ENCODE measurements at regions not wholly inside any gene's neighbourhood (a gene's known extent, or its start where the extent isn't known, plus 50 kb on each side); places are given as distances from the start of the nearest gene placed in this dataset.

GRCh38 chr16:26295625-26296304 lies 604.0 kb downstream of the HS3ST4 start:
- DNase-seq, result no peak

- no peak for DNase-seq
These were observed 609.8 kb downstream of the HS3ST4 start for GRCh38 chr16:26301516-26301915.

DNA sequence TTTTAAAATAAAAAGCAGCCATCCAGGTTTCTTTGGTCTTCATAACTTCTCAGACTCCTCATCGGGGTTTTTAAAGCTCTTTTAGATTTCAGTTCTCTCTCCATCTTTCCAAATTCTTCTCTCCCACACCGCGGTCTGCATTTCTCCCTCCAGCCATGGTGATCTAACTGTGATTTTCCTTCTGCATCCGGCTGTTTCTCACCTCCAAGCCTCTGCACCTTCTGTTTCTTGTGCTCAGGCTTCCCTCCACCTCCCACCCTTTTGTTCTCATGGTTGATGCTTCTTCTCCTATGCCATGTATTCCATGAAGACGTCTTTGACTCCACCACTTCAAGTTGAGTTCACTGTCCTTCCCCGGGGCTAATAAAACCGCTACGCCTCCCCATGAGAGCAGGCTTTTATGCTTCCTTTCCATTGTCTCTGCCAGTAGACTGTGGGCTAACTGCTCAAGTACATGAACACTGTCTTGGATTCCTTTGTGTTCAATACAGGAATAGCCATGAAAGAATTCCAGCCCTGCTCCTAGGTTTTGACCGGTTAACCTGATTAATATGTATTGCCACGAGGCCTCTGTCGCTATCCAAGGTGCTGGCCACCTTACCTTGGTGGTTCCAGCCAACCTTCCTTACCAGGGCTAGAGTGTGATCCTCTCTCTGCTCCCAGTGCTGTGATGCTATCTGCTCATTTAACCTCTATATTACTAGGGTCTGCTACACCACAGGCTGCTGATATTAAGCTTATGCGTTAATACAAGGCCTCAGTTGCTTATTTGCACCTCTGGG lies 625.1 kb downstream of the HS3ST4 start:
- DNase-seq, result no peak

GRCh38 chr16:26317885-26318284 lies 626.1 kb downstream of the HS3ST4 start:
- DNase-seq, result no peak

- no peak for DNase-seq
These were observed 638.9 kb downstream of the HS3ST4 start for GRCh38 chr16:26330654-26331053.

DNA sequence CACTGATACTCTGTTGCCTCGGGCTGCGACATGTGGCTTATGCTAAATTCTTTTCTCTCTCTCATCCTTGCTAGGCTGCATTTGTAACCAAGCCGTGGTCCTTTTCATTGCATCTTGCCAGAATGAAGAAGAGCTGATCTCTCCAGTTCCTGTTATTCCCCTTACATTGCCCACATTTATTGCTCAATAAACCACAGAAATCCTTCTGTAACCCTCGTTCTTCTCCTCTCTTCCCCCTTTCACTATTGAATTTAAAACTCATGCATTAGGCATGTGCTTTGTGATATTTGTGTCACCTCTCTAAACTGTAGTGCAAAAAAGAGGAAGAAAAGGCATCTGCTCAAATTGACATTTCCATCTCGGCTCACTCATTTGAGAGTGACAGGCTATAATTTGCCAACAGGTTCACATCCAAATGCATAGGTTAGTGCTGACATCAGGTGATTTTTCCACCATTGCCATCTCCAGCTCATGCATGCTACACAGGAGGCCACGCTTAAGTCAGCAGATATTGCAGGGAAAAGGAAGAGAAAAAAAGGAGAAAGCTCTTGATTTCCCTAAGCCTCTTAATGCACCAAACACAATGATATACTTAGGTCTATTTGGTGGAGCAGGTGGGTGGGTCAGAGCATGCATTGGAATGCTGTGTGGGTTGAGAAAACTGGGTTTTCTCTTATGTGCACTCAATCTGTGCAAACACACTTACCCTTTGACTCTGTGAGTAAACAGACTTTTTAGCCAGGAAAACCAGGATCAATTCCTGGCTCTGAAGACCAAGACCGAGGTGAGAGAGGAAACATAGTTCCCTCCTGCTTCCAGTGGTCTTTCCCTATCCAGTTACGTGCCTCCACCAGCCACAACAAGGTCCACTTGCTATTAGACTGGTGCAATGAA lies 642.7 kb downstream of the HS3ST4 start:
- DNase-seq, result no peak

- DNase-seq, result no peak
These were observed 643.6 kb downstream of the HS3ST4 start for GRCh38 chr16:26335236-26335853.

DNA sequence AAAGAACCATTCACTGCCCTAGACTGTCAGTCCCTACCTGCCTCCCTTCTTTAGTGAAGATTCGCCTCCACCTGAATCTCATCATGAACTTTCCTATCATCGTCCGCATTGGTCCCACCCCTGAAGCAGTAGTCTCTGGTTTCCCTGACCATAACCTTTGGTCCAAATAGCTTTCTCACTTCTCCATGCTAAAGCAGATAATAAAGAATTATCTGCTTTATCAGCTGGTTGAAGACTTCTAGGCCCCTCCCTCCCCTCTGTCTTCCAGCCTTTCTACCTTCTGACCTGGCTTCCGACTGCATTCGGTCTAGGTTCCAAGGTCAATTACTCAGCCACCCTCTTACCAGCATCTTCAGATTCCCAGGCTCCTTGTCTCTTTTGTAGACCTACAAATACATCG lies 650.9 kb downstream of the HS3ST4 start:
- DNase-seq, result no peak

- DNase-seq, result no peak
These were observed 652.5 kb downstream of the HS3ST4 start for GRCh38 chr16:26344240-26344776.

DNA sequence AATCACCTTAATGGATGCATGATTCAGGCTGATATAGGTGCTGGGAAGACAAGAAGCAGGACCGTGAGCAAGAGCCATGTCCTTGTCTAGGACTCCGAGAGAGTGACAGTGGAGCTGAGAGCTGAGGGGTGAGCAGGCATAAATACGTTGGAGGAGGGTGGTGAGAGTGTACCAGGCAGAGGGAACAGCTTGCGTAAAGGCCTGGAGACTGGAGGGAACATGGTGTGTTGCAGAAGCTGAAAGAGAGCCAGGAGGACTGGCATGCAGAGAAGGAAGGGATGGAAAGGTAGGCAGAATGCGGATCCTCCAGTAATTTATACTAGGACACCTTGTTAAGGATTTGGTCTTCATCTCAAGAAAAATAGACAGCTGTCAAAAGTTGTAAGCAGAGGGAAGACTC lies 653.2 kb downstream of the HS3ST4 start:
- DNase-seq, result no peak

DNA sequence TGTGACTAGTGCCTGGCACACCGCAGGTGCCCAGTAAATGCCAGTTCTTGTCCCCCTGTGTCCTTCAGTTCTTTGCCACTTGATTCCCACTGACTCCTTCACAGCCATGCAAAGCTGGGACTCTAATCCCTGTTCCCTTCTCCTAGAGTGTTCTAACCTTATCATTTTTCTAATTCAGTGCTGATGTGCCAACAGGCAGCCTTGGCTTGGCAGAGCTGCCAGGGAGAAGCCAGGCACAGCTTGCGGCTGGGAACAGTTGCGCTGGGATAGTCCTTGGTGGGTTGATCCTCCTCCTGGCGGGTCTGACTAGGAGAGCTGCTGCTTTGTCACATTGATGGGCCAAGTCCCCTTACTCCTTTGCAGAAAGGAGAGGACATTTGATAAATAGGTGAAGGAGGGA lies 654.2 kb downstream of the HS3ST4 start:
- DNase-seq, result no peak

DNA sequence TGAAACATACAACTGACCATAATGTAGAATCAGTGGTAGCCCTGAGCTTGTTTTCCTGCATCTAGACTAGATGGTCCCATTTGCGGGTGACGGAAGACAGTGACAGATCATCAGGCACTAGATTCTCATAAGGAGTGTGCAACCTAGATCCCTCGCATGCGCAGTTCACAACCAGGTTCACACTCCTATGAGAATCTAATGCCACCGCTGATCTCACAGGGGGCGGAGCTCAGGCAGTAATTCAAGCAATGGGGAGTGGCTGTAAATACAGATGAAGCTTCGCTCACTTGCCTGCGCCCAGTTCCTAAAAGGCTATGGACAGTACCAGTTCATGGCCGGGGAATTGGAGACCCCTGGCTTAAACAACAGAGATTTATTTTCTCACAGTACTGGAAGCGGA lies 656.3 kb downstream of the HS3ST4 start:
- DNase-seq, result no peak

DNA sequence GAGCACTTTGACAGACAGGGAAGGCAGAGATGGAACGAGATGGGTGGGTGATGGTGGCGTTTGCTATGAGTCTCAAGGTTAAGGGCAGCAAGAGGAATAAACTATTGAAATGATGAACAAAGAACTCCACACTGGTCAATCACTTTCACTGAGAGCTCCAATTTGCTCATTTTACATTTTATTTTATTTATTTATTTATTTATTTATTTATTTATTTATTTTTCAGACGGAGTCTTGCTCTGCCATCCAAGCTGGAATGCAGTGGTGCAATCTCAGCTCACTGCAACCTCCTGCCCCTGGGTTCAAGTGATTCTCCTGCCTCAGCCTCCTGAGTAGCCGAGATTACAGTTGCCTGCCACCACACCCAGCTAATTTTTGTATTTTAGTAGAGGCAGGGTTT lies 669.1 kb downstream of the HS3ST4 start:
- DNase-seq, result no peak

- no peak for DNase-seq
These were observed 671.8 kb downstream of the HS3ST4 start for GRCh38 chr16:26363581-26363980.

DNA sequence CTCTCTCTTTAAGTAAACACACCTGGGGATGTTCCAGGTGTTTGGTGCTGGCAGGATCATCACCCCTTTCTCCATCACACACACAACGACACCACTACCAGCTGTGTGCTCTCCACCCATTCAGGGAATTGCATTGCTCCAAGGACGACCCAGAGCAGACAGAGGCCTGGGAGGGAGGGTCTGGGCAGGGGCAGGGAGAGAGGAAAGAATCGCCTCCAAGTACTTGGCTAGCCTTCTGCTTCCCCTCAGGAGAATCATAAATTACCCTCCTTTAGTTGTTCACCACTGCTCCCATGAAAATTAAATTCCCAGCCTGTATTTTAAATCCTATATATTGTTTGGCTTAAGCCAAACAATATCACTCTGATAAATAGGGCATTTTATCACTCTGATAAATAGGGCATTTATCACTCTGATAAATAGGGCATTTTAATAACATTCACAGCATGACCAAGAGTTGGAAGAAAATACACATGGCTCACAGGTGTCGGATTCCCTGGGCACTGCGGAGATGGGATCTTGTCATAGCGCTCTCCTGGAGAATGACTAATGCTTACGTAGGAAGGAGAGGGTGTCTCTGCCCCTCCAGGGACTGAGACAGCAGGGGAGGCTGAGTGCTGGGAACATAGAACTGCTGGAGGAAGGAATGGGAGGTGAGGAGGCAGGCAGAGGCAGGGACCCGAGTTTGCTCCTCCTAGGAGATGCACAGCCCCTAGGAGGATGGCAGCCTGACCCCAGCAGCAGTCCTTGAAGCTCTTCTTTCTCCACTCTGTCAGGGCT lies 673.6 kb downstream of the HS3ST4 start:
- DNase-seq, result no peak

DNA sequence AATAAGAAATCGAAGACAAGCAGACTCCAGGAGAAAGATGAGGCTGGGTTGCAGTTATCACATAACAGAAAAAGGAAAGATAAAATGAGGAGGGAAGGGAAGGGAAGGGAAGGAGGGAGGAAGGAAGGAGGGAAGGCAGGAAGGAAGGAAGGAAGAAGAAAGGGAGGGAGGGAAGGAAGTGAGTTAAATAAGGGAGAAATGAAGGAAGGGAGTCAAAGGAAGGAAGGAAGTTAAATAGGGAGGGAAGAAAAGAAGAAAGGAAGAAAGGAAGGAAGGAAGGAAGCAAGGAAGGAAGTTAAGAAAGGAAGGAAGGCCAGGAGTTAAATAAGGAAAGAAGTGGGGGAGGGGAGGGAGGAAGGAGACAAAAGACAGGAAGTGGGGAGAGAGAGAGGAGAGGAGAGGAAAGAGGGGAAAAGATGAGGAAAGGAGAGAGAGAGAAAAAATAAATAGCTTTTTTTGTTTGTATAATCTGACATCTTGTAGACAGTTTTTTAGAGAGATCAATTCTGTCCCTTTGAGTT lies 679.6 kb downstream of the HS3ST4 start:
- DNase-seq, result no peak

GRCh38 chr16:26374279-26374925 lies 682.6 kb downstream of the HS3ST4 start:
- no peak for DNase-seq

DNA sequence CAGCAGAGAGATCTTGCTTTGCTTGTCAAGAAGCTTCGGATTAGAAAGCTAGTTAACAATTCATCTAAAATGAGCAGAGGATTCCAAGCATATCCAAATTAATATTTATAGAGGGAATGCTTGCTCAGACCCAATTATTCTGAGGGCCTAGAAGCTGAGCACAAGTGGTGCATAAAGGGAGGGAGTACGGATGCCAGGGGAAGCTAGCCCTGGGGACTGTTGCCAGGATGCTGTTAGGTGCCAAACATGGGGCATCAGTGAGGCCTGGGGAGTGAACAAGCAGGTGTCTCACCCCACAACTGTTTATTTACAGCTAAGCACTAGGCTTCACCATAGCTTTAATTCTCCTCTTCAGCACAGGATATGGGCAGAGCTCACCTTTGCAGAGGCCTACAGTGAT lies 684.1 kb upstream of the C16orf82 start:
- no peak for DNase-seq

GRCh38 chr16:26386096-26386495 lies 680.6 kb upstream of the C16orf82 start:
- no peak for DNase-seq

DNA sequence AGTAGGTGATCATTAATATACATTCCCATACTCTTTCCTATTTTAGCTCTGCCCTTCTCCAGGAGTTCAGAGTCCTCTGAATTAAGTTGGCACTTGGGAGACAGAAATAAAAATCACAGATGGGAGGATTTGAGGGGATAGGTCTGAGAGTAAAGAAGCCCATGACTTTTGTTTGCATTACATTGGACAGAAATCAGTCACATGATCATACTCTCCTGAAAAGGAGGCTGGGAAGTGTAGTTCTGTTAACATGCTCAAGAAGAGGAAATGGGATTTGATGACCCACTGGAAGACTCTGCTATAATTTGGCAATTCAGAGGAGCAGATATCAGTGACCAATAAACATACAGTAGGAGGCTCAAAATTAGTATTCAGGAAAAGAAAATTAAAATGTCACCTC lies 674.9 kb upstream of the C16orf82 start:
- DNase-seq, result no peak

DNA sequence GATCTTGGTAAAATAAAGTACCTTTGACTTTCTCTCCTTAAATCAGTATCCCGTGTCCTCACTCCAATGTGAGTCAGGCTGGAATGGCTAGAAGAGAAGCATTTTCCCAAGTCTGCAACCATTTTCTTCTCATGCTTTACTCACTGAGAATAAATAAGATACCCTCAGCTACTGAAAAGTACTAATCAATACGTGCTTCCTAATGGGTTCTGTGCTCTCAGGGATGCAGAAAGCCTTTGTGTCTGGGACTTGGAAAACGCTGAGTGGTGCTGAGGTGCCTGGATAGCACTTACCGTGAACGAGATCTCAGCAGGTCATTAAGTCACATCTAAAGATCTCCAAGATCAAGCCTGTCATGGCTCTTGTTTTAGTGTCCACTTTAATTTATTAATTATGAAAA lies 672.3 kb upstream of the C16orf82 start:
- DNase-seq, result no peak

Measured in activated CD4-positive, alpha-beta T cell treated with anti-CD3 and anti-CD28 coated beads for 48 hours (primary cell).